HT-29 (cell line): ENCODE measurements at regions not wholly inside any gene's neighbourhood (a gene's known extent, or its start where the extent isn't known, plus 50 kb on each side); places are given as distances from the start of the nearest gene placed in this dataset.
"Not testable (repeated sequence)": the region's sequence is repeated elsewhere in the genome, so short reads cannot be mapped to it uniquely, and the experiment has no call there.

Source experiments
- DNase-seq: peaks from one replicate; pipeline ENCODE4 v3.0.0-alpha.2; 2015; ENCODE audit warnings: low spot score

- no peak for DNase-seq
Observed at GRCh38 chr12:100083308-100083707, 59.4 kb downstream of the BLTP3B start.

GRCh38 chr12:100078777-100079176, 63.9 kb downstream of the BLTP3B start:
- not testable (repeated sequence) for DNase-seq

- DNase-seq, result peak; percentile 7
Observed at GRCh38 chr12:100077367-100077766, 65.3 kb downstream of the BLTP3B start.

GRCh38 chr12:100075598-100075997, 67.1 kb downstream of the BLTP3B start:
- no peak for DNase-seq

GRCh38 chr12:100069795-100070194, 72.9 kb downstream of the BLTP3B start:
- DNase-seq, result no peak

GRCh38 chr12:100068305-100068704, 74.4 kb downstream of the BLTP3B start:
- no peak for DNase-seq

- no peak for DNase-seq
Observed at GRCh38 chr12:100061814-100062213, 77.1 kb upstream of the ANKS1B start.

GRCh38 chr12:100058482-100059029, 73.8 kb upstream of the ANKS1B start:
- peak; percentile 10 for DNase-seq

- not testable (repeated sequence) for DNase-seq
Observed at GRCh38 chr12:100046202-100046601, 61.5 kb upstream of the ANKS1B start.

- no peak for DNase-seq
Observed at GRCh38 chr12:100044266-100044665, 59.5 kb upstream of the ANKS1B start.

- no peak for DNase-seq
Observed at GRCh38 chr12:100043631-100044030, 58.9 kb upstream of the ANKS1B start.
